G401.6 (cell line): ENCODE measurements at regions not wholly inside any gene's neighbourhood (a gene's known extent, or its start where the extent isn't known, plus 50 kb on each side); places are given as distances from the start of the nearest gene placed in this dataset.

Experiments
- FAIRE-seq: peaks from 2 replicates; lab custom pipeline; 2012; peaks lifted over from hg19 to GRCh38; lab: Jason Lieb, UNC

GRCh38 chr1:47630346-47630745 is 192.5 kb downstream of the FOXD2 start:
- FAIRE-seq = no peak

- no peak for FAIRE-seq
Observed at GRCh38 chr1:47631411-47631995, 193.7 kb downstream of the FOXD2 start.

- FAIRE-seq = no peak
Observed at GRCh38 chr1:47635111-47635510, 197.3 kb downstream of the FOXD2 start.

DNA sequence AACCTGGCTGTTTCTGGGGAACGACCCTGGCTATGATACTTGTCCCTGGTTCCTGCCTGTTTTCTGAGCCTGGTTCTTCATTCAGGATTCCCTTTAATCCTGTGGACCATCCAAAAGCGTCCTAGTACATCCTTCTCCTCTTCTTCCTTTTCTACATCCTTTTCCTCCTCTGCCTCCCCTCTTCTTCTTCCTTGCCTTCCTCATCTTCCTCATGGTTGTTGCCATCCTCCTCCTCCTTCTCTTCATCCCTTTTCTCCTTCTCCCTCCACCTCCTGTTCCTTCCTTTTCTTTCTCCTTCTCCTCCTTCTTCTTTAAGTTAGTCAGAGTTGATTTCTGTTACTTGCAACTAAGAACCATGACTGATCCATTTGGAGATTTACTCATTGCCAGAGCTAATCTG is 197.8 kb downstream of the FOXD2 start:
- no peak for FAIRE-seq

- no peak for FAIRE-seq
Observed at GRCh38 chr1:47637111-47637685, 199.4 kb downstream of the FOXD2 start.

DNA sequence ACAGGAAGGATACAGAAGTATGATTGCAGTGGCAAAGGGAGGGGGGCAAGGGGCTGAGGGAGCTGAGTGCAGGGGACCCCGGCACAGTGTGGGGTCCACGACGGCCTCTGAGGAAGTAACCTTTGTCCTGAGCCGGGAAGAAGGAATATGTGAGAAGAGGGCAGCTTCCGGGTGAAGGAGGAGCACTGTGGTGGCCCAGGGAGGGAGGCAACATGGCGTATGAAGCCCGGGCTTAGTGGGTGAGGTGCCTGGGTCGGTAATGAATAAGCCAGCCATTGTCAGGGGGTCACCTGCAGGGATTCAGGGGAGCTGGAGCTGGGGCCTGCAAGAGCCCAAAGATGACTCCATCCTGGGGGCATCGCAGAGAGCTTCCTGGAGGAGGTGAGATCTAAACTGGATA is 200.4 kb downstream of the FOXD2 start:
- FAIRE-seq = no peak

DNA sequence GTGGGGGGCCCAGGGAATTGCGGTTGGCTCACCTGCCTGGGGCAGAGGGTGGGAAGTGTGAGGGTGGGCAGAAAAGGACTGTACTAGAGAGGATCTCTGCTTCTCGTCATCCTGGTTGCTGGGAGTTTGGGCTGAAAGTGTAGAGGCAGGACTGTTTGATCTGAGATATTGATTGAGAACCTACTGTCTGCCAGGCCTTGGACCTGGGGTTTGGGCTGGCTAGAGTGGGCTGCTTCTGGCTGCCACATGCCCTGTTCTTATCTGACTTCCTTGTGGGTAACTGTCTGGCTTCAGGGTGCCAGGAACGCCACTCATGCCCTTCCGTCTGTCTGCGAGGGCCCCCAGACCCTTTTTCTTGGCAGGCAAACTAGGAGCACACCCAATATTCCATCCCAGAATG is 200.9 kb downstream of the FOXD2 start:
- no peak for FAIRE-seq

DNA sequence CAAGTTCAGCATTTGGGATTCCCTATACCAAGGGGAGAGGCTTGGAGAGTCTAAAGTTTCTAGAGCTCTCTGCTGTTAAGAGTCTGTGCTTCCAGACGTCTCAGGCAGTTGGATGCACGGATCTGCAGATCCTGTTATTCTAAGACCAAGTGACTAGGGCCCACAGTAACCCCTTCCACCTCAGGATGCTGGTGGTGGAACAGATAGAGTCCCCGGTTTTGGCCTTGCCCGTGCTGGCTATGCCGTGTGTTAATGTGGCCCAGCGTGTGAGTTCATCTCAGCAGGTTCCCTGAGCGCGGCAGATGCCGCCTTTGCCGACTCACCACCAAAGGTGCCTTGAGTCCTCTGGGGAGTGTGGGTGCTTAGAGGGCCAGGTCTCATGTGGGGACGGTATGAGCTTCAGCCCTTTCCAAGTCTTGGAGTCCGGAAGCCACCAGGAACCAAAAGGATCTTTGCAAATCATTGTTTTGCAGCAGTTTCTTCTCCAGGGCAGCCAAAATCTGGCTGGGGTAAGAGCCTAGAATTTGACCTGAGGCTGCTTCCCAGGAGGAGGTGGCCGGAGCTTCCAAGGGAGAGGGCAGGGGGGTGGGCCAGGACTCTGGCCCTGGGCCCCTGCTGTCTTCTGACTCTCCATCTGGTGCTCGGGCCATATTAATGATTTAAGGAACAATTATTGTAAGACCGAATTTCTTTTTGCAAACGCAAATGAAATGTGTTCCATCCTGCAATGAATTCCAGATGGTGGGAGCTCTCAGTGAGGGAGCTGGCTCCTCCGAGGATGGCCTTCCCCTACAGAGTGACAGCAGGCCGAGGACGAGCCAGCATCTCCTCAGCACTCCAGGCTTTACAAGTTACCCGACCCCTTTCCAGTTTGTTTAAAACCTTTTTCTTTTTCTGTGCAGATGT is 205.7 kb downstream of the FOXD2 start:
- FAIRE-seq = no peak

GRCh38 chr1:47644212-47644573 is 206.3 kb downstream of the FOXD2 start:
- no peak for FAIRE-seq

GRCh38 chr1:47645151-47645550 is 207.3 kb downstream of the FOXD2 start:
- FAIRE-seq = no peak

- FAIRE-seq = no peak
Observed at GRCh38 chr1:47646676-47647075, 208.8 kb downstream of the FOXD2 start.

- no peak for FAIRE-seq
Observed at GRCh38 chr1:47647327-47647845, 209.5 kb downstream of the FOXD2 start.

DNA sequence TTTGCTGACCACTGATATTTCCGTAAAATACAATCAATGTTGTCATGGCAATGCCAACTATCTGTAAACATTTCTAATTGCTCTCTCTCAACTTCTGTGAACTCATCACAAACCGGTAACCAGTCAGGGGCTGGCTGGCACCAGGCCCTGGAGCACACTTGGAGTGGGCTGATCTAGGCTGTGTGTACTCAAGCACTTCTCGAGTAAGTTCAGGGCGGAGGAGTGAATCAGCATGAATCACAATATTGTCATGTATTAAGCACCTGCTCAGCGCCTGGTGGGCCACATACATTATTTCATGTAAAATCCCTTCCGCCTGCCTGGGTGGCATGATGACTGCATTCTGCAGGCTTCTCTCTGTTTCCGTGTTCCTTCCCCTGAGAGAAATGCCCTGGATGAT is 212.4 kb downstream of the FOXD2 start:
- FAIRE-seq = no peak

GRCh38 chr1:47650611-47651010 is 212.8 kb downstream of the FOXD2 start:
- FAIRE-seq = no peak

DNA sequence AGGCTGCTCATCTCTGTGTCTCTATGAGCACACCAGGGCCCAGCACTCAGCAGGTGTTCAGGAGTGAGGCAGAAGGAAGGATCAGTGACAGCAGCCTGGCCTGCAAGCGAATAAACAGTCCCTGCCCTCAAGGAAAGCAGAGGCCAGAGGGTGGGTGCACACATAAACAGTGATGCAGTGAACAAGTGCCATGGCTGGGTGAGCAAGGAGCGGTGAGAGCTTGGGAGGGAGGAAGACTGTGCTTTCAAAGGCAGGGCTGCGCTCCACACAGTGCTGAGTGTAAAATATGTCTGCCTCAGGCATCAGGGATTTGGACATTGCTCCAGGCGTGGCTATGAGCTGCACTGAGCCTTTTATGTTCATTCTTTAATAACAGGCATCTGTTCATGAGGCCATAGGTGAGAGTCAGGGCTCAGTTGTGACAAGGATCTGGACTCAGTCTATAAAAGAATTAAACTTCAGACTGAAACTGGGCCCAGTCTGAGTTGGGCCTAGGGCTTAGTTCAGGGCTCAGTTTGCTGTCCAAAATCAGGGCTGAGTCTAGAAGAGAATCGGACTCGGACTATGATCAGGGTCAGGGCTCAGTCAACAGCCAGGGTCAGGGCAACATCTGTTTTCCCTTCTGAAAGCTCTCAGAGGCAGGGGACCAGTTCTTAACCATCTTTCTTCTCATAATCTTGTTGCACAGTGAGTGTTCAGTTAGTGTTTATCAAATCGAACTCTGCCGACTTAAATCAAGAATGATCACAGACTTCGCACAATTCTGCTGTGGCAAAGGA is 213.7 kb downstream of the FOXD2 start:
- no peak for FAIRE-seq

DNA sequence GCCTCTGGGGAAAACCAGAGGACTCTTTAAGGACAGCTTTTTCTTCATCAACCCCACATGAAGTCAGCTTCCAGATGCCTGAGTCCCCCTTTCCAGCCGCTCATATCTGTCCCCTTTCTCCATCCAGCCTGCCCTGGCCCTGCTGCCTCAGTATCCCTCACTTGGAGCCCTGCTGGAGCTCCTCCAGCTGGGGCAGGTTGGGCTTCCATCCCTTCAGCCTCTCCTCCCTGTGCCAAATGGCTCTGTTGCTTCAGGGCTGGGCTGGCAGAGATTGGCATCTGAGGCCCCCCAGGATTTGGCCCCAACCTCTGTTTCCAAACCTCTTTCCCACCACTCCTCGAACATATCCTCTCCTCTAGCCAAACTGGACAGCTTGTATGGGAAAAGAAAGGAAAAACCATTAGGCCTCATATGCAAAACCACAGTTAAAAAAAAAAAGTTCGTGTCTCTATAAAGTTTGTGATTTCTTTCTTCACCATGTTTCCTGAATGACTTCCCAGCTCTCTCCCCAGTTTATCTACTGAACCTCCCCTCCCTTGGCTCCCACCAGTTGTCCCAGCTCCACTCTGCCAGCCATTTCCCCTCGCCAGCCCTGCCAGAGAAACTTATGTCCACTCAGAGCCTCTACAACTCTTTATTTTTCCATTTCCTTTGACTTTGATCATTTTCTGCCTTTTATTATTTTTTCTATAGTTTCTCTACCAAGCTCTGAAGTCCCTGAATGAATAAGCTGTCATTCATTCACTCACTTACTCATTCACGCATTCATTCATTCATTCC is 217.9 kb downstream of the FOXD2 start:
- no peak for FAIRE-seq

GRCh38 chr1:47656719-47657685 is 219.2 kb downstream of the FOXD2 start:
- no peak for FAIRE-seq

- no peak for FAIRE-seq
Observed at GRCh38 chr1:47658161-47658920, 220.5 kb downstream of the FOXD2 start.

- FAIRE-seq = no peak
Observed at GRCh38 chr1:47659146-47659545, 221.3 kb downstream of the FOXD2 start.

DNA sequence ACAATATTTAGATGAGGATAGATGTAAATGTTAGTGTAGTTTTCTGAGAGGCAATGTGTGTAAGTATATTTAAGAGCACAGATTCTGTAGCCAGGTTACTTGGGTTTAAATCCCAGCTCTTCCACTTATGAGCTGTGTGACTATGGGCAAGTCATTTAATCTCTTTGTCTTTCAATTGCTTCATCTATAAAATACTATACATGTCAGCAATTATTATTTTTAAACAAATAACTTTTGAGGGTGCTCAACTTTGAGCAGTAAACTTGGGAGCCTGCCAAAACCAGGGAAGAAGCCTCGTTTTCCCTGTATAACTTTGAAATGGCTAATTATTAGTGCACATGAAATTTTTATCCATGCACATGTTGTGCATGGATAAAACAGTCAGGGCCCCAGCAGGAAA is 222.8 kb downstream of the FOXD2 start:
- no peak for FAIRE-seq
